Glutamatergic neuron (in vitro differentiated cells): ENCODE measurements at regions not wholly inside any gene's neighbourhood (a gene's known extent, or its start where the extent isn't known, plus 50 kb on each side); places are given as distances from the start of the nearest gene placed in this dataset.

Source experiments
- DNase-seq: peaks from one replicate; pipeline ENCODE4 v3.0.0; 2022
- H3K27ac Mint-ChIP-seq: one replicate; pipeline ENCODE4 v1.8.0; 2020; ENCODE audit warnings: mild to moderate bottlenecking, mixed read lengths, inconsistent platforms; ENCODE audit not compliant: unreplicated experiment
- H3K27me3 Mint-ChIP-seq: one replicate; pipeline ENCODE4 v1.8.0; 2020; ENCODE audit warnings: mild to moderate bottlenecking, moderate library complexity, mixed read lengths, inconsistent platforms; ENCODE audit not compliant: unreplicated experiment
- H3K36me3 Mint-ChIP-seq: one replicate; pipeline ENCODE4 v1.8.0; 2020; ENCODE audit warnings: mild to moderate bottlenecking, mixed read lengths, inconsistent platforms; ENCODE audit not compliant: unreplicated experiment
- H3K4me1 Mint-ChIP-seq: one replicate; pipeline ENCODE4 v1.8.0; 2020; ENCODE audit warnings: mild to moderate bottlenecking, low read depth, mixed read lengths, inconsistent platforms; ENCODE audit not compliant: unreplicated experiment
- H3K4me3 Mint-ChIP-seq: one replicate; pipeline ENCODE4 v1.8.0; 2020; ENCODE audit warnings: mild to moderate bottlenecking, mixed read lengths, inconsistent platforms; ENCODE audit not compliant: unreplicated experiment
- H3K9me3 Mint-ChIP-seq: one replicate; pipeline ENCODE4 v1.8.0; 2020; ENCODE audit warnings: mild to moderate bottlenecking, moderate library complexity, mixed read lengths, inconsistent platforms; ENCODE audit not compliant: unreplicated experiment
- CTCF ChIP-seq: fragments of 200-600 bp; sonication (generic); IDR thresholded peaks from one replicate; pipeline ENCODE4 v1.5.0; 2021; ENCODE audit not compliant: partially characterized antibody, unreplicated experiment

GRCh38 chr2:117646872-117647271 is 167.6 kb upstream of the DDX18 start:
- Mint-ChIP-seq H3K4me3 (no peak overlapping the region), H3K27me3 (no peaks in the 10 kb centered on the region), H3K27ac (no peak overlapping the region), H3K4me1 (no peaks in the 10 kb centered on the region), H3K9me3 (no peaks in the 10 kb centered on the region), H3K36me3 (no peaks in the 10 kb centered on the region)
- no peak for DNase-seq
- no peak for TF ChIP-seq CTCF

- peaks cover 6% of the 10 kb centered on the region for H3K27me3 Mint-ChIP-seq
- no peak overlapping the region for H3K4me3 Mint-ChIP-seq
- H3K27ac Mint-ChIP-seq: no peak overlapping the region
- H3K4me1 Mint-ChIP-seq: no peaks in the 10 kb centered on the region
- no peak for TF ChIP-seq CTCF
- no peak for DNase-seq
- H3K36me3 Mint-ChIP-seq: no peaks in the 10 kb centered on the region
- peaks cover 2% of the 10 kb centered on the region for H3K9me3 Mint-ChIP-seq
Observed at GRCh38 chr2:117656546-117656945, 157.9 kb upstream of the DDX18 start.

- peaks cover 5% of the 10 kb centered on the region for H3K27me3 Mint-ChIP-seq
- no peak overlapping the region for H3K27ac Mint-ChIP-seq
- H3K4me1 Mint-ChIP-seq: no peaks in the 10 kb centered on the region
- no peaks in the 10 kb centered on the region for H3K36me3 Mint-ChIP-seq
- no peaks in the 10 kb centered on the region for H3K9me3 Mint-ChIP-seq
- no peak overlapping the region for H3K4me3 Mint-ChIP-seq
- no peak for TF ChIP-seq CTCF
- no peak for DNase-seq
Observed at GRCh38 chr2:117661619-117662018, 152.9 kb upstream of the DDX18 start.

- no peaks in the 10 kb centered on the region for H3K9me3 Mint-ChIP-seq
- H3K36me3 Mint-ChIP-seq: no peaks in the 10 kb centered on the region
- H3K4me1 Mint-ChIP-seq: no peaks in the 10 kb centered on the region
- no peak overlapping the region for H3K4me3 Mint-ChIP-seq
- H3K27me3 Mint-ChIP-seq: no peaks in the 10 kb centered on the region
- no peak for TF ChIP-seq CTCF
- H3K27ac Mint-ChIP-seq: no peak overlapping the region
- DNase-seq: no peak
Observed at GRCh38 chr2:117674172-117674571, 140.3 kb upstream of the DDX18 start.

- H3K4me1 Mint-ChIP-seq: no peaks in the 10 kb centered on the region
- DNase-seq: no peak
- TF ChIP-seq CTCF: no peak
Observed at GRCh38 chr2:117679952-117680351, 134.5 kb upstream of the DDX18 start.

More at GRCh38 chr2:117679952-117680351, 134.5 kb upstream of the DDX18 start:
- Mint-ChIP-seq H3K4me3 (no peak overlapping the region), H3K27me3 (no peaks in the 10 kb centered on the region), H3K27ac (no peak overlapping the region), H3K9me3 (no peaks in the 10 kb centered on the region), H3K36me3 (no peaks in the 10 kb centered on the region)
